Activated CD4-positive, alpha-beta memory T cell treated with anti-CD3 and anti-CD28 coated beads for 36 hours (primary cell): ENCODE measurements at regions not wholly inside any gene's neighbourhood (a gene's known extent, or its start where the extent isn't known, plus 50 kb on each side); places are given as distances from the start of the nearest gene placed in this dataset.

Source experiments
- CTCF ChIA-PET: fragments of 350-600 bp; sonication (Branson Sonifier 250); formaldehyde crosslinking; loops from one replicate; lab custom pipeline; 2021; ENCODE audit warnings: antibody characterized with exemption, inconsistent platforms; lab: Charles Lee
- POLR2A ChIA-PET: fragments of 350-600 bp; sonication (Branson Sonifier 250); formaldehyde crosslinking; loops from one replicate; lab custom pipeline; 2021; ENCODE audit warnings: antibody characterized with exemption; lab: Charles Lee
- DNase-seq: peaks from one replicate; pipeline ENCODE4 v3.0.0-alpha.2; 2020
- H3K27ac Mint-ChIP-seq: one replicate; pipeline ENCODE4 v1.8.0; 2021; ENCODE audit warnings: mixed read lengths
- H3K27me3 Mint-ChIP-seq: one replicate; pipeline ENCODE4 v1.8.0; 2021; ENCODE audit warnings: mixed read lengths
- H3K36me3 Mint-ChIP-seq: one replicate; pipeline ENCODE4 v1.8.0; 2021; ENCODE audit warnings: mixed read lengths
- H3K4me1 Mint-ChIP-seq: one replicate; pipeline ENCODE4 v1.8.0; 2021; ENCODE audit warnings: low read depth, mixed read lengths
- H3K4me3 Mint-ChIP-seq: one replicate; pipeline ENCODE4 v1.8.0; 2021; ENCODE audit warnings: mild to moderate bottlenecking, mixed read lengths
- H3K9me3 Mint-ChIP-seq: one replicate; pipeline ENCODE4 v1.8.0; 2021; ENCODE audit warnings: mixed read lengths
- intact Hi-C: fragments of 100-400 bp; cut with micrococcal nuclease; formaldehyde crosslinking; loops from one replicate; pipeline ENCODE4 v1.15.1; 2023

- Mint-ChIP-seq H3K4me3 (no peak overlapping the region), H3K4me1 (no peaks in the 10 kb centered on the region), H3K27ac (no peak overlapping the region), H3K27me3 (peaks cover 2% of the 10 kb centered on the region), H3K9me3 (no peaks in the 10 kb centered on the region), H3K36me3 (no peaks in the 10 kb centered on the region)
- no peak for DNase-seq
- ChIA-PET CTCF (no interaction called here), POLR2A (no interaction called here)
- intact Hi-C loops: no loop called here
These were observed 97.0 kb upstream of the SPACA1 start for GRCh38 chr6:87950614-87951013.

GRCh38 chr6:87949194-87949593 lies 98.4 kb upstream of the SPACA1 start:
- Mint-ChIP-seq H3K27ac (no peak overlapping the region), H3K4me3 (no peak overlapping the region), H3K36me3 (no peaks in the 10 kb centered on the region), H3K9me3 (no peaks in the 10 kb centered on the region), H3K27me3 (peaks cover 3% of the 10 kb centered on the region), H3K4me1 (no peaks in the 10 kb centered on the region)
- POLR2A ChIA-PET: no interaction called here
- intact Hi-C loops: no loop called here
- CTCF ChIA-PET: no interaction called here
- no peak for DNase-seq

GRCh38 chr6:87946669-87947068 lies 101.0 kb upstream of the SPACA1 start:
- Mint-ChIP-seq H3K4me1 (no peaks in the 10 kb centered on the region), H3K27ac (no peak overlapping the region), H3K9me3 (no peaks in the 10 kb centered on the region), H3K27me3 (peaks cover 8% of the 10 kb centered on the region), H3K4me3 (no peak overlapping the region), H3K36me3 (no peaks in the 10 kb centered on the region)
- no peak for DNase-seq
- intact Hi-C loops: no loop called here
- POLR2A ChIA-PET: no interaction called here
- CTCF ChIA-PET: no interaction called here

GRCh38 chr6:87945966-87946365 lies 101.7 kb upstream of the SPACA1 start:
- Mint-ChIP-seq H3K4me1 (no peaks in the 10 kb centered on the region), H3K9me3 (no peaks in the 10 kb centered on the region), H3K27me3 (peaks cover 13% of the 10 kb centered on the region), H3K27ac (no peak overlapping the region), H3K4me3 (no peak overlapping the region), H3K36me3 (no peaks in the 10 kb centered on the region)
- CTCF ChIA-PET: no interaction called here
- POLR2A ChIA-PET: no interaction called here
- intact Hi-C loops: no loop called here
- no peak for DNase-seq

GRCh38 chr6:87945181-87945580 lies 102.5 kb upstream of the SPACA1 start:
- CTCF ChIA-PET: interaction anchor here (0.9 to 1.1 kb wide), 2 partner anchors 16 to 18 kb away, joined by 3 to 4 read pairs; no protein-coding TSS in a partner anchor
- Mint-ChIP-seq H3K36me3 (no peaks in the 10 kb centered on the region), H3K4me1 (no peaks in the 10 kb centered on the region), H3K9me3 (no peaks in the 10 kb centered on the region), H3K27ac (no peak overlapping the region), H3K27me3 (peaks cover 13% of the 10 kb centered on the region), H3K4me3 (no peak overlapping the region)
- POLR2A ChIA-PET: no interaction called here
- DNase-seq: no peak
- intact Hi-C loops: no loop called here

GRCh38 chr6:87944541-87944954 lies 103.1 kb upstream of the SPACA1 start:
- POLR2A ChIA-PET: no interaction called here
- Mint-ChIP-seq H3K27ac (no peak overlapping the region), H3K9me3 (no peaks in the 10 kb centered on the region), H3K4me1 (no peaks in the 10 kb centered on the region), H3K36me3 (no peaks in the 10 kb centered on the region), H3K27me3 (peaks cover 13% of the 10 kb centered on the region), H3K4me3 (no peak overlapping the region)
- CTCF ChIA-PET: interaction anchor here (0.9 to 1.1 kb wide), 2 partner anchors 16 to 17 kb away, joined by 3 to 4 read pairs; no protein-coding TSS in a partner anchor
- intact Hi-C loops: no loop called here
- no peak for DNase-seq

GRCh38 chr6:87943191-87943590 lies 104.5 kb upstream of the SPACA1 start:
- Mint-ChIP-seq H3K27ac (no peak overlapping the region), H3K36me3 (no peaks in the 10 kb centered on the region), H3K4me1 (no peaks in the 10 kb centered on the region), H3K4me3 (no peak overlapping the region), H3K9me3 (no peaks in the 10 kb centered on the region), H3K27me3 (peaks cover 13% of the 10 kb centered on the region)
- DNase-seq: no peak
- ChIA-PET POLR2A (no interaction called here), CTCF (interaction anchor here (0.6 kb wide), 1 partner anchor 12 kb away, joined by 3 read pairs; no protein-coding TSS in a partner anchor)
- intact Hi-C loops: no loop called here

- Mint-ChIP-seq H3K27ac (no peak overlapping the region), H3K27me3 (peaks cover 11% of the 10 kb centered on the region), H3K4me1 (no peaks in the 10 kb centered on the region), H3K36me3 (no peaks in the 10 kb centered on the region), H3K9me3 (no peaks in the 10 kb centered on the region), H3K4me3 (no peak overlapping the region)
- DNase-seq: no peak
- ChIA-PET POLR2A (no interaction called here), CTCF (interaction anchor here (1.1 kb wide), 1 partner anchor 11 kb away, joined by 4 read pairs; no protein-coding TSS in a partner anchor)
- intact Hi-C loops: no loop called here
These were observed 105.9 kb upstream of the SPACA1 start for GRCh38 chr6:87941556-87942358.

GRCh38 chr6:87939776-87940175 lies 107.9 kb upstream of the SPACA1 start:
- no peaks in the 10 kb centered on the region for H3K9me3 Mint-ChIP-seq
- no peak overlapping the region for H3K27ac Mint-ChIP-seq
- POLR2A ChIA-PET: no interaction called here
- H3K27me3 Mint-ChIP-seq: peaks cover 10% of the 10 kb centered on the region
- intact Hi-C loops: no loop called here
- CTCF ChIA-PET: no interaction called here
- DNase-seq: no peak
- no peak overlapping the region for H3K4me3 Mint-ChIP-seq
- no peaks in the 10 kb centered on the region for H3K36me3 Mint-ChIP-seq
- no peaks in the 10 kb centered on the region for H3K4me1 Mint-ChIP-seq

GRCh38 chr6:87938287-87938686 lies 109.4 kb upstream of the SPACA1 start:
- Mint-ChIP-seq H3K4me1 (no peaks in the 10 kb centered on the region), H3K9me3 (no peaks in the 10 kb centered on the region), H3K27ac (no peak overlapping the region), H3K4me3 (no peak overlapping the region), H3K36me3 (no peaks in the 10 kb centered on the region), H3K27me3 (peaks cover 12% of the 10 kb centered on the region)
- intact Hi-C loops: no loop called here
- no peak for DNase-seq
- CTCF ChIA-PET: no interaction called here
- POLR2A ChIA-PET: no interaction called here

GRCh38 chr6:87936065-87936464 lies 111.6 kb upstream of the SPACA1 start:
- POLR2A ChIA-PET: no interaction called here
- Mint-ChIP-seq H3K36me3 (no peaks in the 10 kb centered on the region), H3K9me3 (no peaks in the 10 kb centered on the region), H3K27ac (no peak overlapping the region), H3K4me3 (no peak overlapping the region), H3K4me1 (no peaks in the 10 kb centered on the region), H3K27me3 (peaks cover 3% of the 10 kb centered on the region)
- intact Hi-C loops: no loop called here
- CTCF ChIA-PET: no interaction called here
- DNase-seq: no peak

GRCh38 chr6:87935196-87935595 lies 112.4 kb upstream of the SPACA1 start:
- no peak for DNase-seq
- Mint-ChIP-seq H3K4me3 (no peak overlapping the region), H3K27ac (no peak overlapping the region), H3K36me3 (no peaks in the 10 kb centered on the region), H3K9me3 (no peaks in the 10 kb centered on the region), H3K4me1 (no peaks in the 10 kb centered on the region), H3K27me3 (peaks cover 2% of the 10 kb centered on the region)
- ChIA-PET POLR2A (no interaction called here), CTCF (no interaction called here)
- intact Hi-C loops: no loop called here

- CTCF ChIA-PET: interaction anchor here (0.7 kb wide), 1 partner anchor 939 kb away, joined by 4 read pairs; no protein-coding TSS in a partner anchor
- intact Hi-C loops: loop anchor here (5.0 kb wide), 1 partner anchor 235 kb away; the partner anchor contains the start of gene CNR1
- no peak overlapping the region for H3K4me3 Mint-ChIP-seq
- no peak for DNase-seq
- H3K4me1 Mint-ChIP-seq: no peaks in the 10 kb centered on the region
- POLR2A ChIA-PET: no interaction called here
- H3K27me3 Mint-ChIP-seq: peaks cover 2% of the 10 kb centered on the region
- no peaks in the 10 kb centered on the region for H3K36me3 Mint-ChIP-seq
- H3K9me3 Mint-ChIP-seq: no peaks in the 10 kb centered on the region
- H3K27ac Mint-ChIP-seq: no peak overlapping the region
These were observed 115.3 kb upstream of the SPACA1 start for GRCh38 chr6:87932361-87932760.
